GM21723 (cell line): ENCODE measurements at regions not wholly inside any gene's neighbourhood (a gene's known extent, or its start where the extent isn't known, plus 50 kb on each side); places are given as distances from the start of the nearest gene placed in this dataset.
"Not testable (repeated sequence)": the region's sequence is repeated elsewhere in the genome, so short reads cannot be mapped to it uniquely, and the experiment has no call there.

Experiments
- ATAC-seq: cut with Tn5 transposase; IDR thresholded peaks from one replicate; pipeline ENCODE4 v1.9.1; 2021; ENCODE audit warnings: mild to moderate bottlenecking, moderate library complexity; ENCODE audit not compliant: unreplicated experiment

DNA sequence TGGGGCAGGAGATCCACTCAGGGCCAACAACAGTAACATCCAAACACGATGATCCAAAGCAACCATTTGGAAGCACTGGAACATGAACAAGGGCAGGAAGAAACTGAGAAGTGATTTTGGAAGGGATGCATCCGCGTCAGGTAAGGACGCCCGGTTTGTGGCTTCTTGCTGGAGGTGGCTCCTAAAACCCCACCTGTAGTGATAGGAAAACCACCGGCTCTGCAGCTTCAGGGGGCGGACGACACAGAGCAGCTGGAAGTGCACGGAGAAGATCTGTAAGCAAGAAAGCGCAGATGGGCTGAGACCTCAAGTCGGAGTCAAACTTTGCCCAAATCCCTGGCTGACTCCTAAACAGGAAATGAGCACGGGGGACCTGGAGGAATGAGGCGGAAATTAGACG lies 1066.1 kb downstream of the BRD1 start:
- no peak for ATAC-seq

DNA sequence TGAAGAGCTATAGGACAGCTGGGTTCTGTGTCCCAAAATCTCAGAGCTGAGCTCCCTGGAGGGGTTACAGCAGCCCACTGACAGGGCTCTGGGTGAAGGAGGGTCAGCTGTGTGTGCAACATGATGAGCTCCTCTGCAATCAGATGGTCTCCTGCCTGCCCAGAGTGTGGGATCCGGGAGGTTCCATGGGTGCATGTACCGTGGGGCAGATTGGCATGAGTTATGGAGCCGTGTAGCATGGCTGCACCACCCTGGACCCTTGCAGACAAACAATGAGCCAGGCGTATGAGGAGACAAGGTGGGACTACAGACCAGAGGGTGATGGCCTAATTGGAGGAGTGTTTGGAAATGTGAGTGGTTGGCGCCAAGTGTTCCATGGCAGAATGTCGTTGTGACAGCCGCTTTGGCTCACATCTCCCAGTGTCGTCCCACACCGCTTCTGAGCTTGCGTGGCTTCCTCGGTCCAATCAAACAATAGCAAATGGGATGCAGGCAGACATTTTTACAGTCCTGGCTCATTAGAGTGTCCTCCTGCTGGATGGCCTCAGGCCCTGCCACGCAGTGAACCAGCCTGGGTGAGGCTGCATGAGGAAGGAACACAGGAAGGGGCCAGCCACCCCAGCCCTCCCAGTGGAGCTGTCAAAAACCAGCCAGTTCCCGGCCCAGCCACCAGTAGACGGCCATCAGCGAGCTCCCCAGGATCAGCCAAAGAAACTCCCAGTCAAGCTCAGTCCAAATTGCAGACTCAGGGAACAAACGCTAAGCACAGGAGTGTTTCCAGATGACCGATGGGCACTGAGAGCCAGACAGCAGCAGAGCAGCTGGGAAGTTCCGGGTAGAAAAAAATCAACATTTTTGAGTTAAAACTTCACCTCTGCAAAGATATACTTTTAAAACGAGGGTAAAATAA lies 1066.9 kb downstream of the BRD1 start:
- no peak for ATAC-seq

DNA sequence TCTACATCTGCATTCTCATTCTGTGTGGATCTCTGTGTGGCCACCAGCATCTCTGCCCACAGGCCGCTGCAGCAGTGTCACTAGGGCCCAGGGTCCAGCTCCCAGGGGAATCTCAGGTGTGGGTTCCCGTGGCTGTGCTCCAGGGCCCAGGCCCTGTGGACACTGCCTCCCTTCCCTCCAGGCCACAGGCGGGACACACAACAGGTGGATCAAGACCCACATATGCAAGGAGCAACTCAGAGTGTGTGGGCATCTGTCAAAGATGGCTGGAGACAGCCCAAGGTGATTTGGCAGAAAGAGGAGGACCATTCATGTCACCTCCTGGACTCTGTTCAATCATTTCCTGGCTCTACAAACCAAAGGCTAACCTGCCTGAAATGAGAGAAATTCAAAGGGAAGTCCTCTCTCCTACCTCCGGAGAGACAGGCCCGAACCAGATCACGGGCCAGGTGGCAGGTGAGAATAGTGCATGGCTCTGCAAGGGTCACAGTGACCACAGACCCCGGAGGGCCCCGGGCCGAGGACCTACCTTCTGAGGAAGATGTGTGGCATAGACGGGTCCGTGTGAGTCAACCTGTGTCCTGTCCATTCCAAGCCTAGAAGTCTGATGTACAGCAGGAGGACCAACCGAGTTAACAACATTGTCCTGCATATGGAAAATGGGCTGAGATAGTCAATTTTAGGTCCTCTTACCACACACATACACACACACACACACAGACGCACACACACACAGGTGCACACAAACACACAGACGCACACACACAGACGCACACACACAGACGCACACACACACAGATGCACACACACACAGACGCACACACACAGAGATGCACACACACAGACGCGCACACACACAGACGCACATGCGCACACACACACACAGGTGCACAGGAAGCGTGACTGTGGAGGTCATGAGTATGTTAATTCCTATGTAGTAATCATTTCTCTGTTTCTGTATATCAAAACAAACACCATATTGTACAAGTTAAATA lies 1068.5 kb downstream of the BRD1 start:
- no peak for ATAC-seq

DNA sequence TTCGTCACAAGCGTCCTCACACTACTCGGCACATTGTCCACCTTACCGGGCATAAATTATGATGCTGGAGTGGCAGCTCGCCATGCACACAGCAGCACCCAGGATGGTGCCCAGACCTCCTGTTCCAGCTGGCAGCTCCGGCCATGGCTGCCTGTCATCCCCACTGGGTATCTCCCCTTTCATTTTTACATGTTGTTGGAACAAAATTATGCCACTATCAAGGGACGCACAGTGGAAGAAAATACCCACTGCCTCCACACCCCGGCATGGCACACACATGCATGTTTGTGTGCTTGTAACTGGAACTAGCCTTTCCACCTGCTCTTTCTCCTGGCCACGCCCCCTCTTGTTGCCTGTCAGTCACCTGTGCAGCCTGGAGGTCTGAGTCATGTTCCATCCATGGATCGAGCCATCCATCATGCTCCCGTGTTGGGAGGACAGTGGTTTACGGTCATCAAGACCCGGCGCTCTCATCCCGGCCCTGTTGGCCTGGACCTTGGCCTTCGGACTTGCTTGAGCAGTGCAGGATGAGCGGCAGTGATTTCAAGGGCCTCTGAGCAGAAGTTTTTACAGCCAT lies 1069.6 kb downstream of the BRD1 start:
- no peak for ATAC-seq

DNA sequence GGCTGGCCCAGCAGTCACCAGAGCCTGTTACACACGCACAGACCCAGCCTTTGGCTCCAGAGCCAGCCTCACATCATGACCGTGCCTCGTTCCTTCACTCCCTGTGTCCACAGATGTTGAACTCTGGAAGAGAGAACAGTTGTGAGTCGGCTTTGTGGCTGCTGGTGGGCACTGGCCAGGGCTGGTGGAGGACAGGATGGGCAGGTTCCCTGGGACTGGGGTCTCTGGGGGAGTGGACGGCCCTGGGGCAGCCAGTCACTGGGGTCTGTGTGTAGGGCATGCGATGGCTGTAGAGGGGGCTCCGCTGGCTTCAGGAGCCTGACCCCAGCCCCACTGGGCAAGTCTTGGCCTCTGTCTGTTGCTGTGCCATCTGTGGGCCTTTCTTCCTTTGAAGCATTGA lies 1070.1 kb downstream of the BRD1 start:
- no peak for ATAC-seq

DNA sequence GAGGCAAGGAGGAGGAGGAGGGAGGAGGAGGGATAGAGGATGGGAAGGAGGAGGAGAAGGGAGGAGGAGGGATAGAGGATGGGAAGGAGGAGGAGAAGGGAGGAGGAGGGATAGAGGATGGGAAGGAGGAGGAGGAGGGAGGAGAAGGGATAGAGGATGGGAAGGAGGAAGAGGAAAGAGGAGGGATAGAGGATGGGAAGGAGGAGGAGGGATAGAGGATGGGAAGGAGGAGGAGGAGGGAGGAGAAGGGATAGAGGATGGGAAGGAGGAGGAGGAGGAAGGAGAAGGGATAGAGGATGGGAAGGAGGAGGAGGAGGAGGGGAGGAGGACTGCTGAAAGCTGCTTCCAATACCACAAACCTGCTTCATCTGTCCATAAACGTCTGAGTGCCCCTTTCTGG lies 1070.5 kb downstream of the BRD1 start:
- not testable (repeated sequence) for ATAC-seq

DNA sequence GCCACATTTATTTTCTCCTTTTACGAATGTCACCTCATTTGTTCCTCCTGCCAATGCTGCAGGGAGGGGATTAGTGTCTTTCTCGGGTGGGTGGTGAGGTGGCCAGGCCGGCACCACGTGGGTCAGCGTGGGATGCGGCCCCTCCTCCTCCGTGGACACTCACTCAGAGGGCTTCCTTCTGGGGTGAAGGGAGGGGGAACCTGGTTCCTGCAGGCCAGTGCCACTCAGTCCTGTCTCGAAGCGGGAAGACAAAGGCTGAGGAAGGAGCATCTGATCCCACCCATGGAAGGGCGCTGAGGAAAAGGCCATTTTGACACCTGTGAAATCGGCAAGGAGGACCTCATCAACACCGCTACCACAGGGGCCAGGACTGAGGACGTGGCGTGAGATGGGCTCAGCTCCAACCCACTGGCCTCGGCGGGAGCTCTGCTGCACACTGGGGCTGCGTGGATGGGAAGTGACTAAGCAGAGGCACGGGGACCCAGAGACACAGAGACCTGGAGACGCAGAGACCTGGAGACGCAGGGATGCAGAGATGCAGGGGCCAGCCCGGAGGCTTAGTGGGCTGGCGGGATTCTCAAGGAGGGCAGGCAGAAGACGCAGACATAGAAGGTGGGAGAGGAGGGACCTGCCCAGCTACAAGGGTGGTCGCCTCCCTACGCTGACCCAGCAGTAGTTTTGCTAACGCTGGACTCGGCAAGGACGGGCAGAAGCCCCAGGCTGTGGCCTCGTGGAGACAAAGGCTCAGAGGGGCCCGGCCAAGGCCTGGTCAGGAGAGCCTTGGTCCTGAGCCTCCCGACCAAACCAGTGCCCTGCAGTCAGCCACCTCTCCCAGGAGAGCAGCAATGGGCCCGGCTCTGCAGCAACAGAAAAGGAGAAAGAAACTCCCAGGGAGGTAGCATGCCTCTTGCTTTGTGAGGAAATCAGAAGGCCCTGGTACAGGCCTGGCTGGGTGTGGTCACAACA lies 1071.2 kb downstream of the BRD1 start:
- no peak for ATAC-seq

DNA sequence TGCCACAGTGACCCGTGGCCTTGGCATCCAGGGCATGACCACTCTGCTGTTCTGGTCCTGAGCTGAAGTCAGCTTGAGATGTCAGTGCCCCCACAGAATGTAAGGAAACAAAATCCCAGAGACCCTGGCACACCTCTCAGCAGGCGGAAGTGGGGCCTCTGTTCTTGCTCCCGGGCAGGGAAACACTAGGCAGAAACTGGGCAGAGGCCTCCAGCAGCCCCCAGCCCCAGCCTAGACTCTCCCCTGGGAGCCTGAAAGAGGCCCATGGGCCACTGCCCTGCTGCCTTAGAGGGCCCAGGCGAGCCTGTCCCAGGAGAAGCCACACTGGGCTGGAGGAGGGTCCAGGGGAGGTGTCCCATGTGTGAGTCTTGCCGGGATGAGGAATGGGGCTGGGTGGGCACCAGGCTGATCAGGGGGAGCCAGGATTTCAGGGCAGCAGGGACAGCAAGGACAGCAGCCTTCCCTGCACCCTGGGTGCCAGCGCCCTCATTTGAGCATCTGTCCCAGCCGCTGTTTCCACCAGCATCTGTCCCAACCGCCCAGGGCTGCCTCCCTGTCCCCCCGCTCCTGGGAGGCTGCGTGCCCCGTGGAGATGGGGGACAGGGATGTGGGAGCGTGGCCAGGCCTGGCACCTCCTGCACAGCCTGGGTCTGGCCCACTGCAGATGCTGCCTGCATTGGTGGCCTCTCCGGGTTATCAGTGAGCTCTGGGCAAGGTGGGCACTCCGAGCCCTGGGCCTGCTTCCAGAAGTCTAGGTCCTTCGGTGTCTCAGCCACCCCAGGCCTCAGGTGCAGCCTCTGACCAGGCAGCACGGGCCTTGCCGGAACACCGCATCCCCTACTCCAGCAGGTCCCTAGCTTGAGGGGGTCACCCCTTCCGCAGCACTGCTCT lies 1072.4 kb downstream of the BRD1 start:
- ATAC-seq: no peak

DNA sequence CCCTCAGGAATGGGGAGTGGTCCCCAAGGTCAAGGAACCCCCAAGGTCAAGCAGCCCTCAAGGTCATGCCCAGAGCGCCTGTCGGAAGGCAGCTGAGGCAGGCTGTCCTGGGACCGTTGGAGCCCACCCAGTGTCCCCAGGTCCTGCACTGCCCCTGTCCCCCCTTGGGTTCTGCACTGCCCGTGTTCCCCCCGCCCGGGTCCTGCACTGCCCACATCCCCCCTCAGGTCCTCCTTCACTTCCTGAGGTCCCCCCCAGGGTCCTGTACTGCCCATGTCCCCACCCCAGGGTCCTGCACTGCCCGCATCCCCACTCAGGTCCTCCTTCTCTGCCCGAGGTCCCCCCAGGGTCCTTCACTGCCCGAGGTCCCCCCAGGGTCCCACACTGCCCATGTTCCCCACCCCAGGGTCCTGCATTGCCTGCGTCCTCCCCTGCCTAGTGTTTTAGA lies 1073.0 kb downstream of the BRD1 start:
- ATAC-seq: no peak

DNA sequence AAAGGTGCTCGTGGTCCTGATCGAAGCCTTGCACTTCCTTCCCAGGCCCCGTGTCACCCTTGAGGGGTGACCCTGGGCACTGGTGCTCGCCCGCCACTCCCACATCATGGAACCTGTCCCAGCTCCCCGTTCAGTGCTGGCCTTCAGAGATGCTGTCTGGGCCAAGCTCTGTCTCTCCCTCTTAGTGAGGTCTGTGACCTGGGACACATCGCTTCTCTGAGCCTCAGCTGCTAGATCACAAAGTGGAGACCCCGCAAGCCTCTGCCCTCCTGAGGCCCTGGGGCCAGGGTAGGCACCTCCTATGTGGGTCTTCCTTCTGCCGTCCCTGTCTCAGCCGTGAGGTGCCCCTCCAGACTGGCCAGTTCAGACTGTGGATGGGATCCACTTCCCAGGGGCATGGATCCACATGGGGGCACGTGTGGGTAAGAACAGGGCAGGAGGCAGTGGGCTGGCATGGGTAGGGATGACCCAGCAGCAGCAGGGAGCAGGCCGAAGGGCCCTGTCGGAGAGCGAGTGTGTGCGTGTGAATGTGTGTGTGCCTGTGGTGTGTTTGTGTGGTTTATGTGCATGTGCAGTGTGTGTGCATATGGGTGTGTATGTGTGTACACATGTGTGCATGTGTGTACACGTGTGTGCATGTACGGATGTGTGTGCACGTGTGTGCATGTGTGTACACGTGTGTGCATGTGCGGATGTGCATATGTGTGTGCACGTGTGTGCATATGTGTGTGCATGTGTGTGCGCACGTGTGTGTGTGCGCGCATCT lies 1073.7 kb downstream of the BRD1 start:
- no peak for ATAC-seq

DNA sequence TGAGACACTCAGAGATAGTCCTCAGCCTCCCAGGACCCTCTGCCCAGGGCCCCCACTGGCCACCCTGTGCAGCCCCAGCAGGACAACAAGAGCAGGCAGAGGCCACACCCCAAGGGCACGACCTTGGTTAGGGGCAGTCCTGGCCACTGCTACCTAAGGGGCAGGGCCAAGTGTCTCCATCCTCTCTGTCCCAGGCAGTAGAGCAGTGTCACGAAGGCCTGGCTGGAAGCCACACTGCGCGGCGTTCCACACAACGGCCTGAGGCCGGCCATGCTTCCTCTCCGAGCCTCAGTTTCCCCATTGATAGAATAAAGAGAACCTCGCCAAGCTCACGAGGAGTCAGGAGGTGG lies 1074.3 kb downstream of the BRD1 start:
- ATAC-seq: no peak

DNA sequence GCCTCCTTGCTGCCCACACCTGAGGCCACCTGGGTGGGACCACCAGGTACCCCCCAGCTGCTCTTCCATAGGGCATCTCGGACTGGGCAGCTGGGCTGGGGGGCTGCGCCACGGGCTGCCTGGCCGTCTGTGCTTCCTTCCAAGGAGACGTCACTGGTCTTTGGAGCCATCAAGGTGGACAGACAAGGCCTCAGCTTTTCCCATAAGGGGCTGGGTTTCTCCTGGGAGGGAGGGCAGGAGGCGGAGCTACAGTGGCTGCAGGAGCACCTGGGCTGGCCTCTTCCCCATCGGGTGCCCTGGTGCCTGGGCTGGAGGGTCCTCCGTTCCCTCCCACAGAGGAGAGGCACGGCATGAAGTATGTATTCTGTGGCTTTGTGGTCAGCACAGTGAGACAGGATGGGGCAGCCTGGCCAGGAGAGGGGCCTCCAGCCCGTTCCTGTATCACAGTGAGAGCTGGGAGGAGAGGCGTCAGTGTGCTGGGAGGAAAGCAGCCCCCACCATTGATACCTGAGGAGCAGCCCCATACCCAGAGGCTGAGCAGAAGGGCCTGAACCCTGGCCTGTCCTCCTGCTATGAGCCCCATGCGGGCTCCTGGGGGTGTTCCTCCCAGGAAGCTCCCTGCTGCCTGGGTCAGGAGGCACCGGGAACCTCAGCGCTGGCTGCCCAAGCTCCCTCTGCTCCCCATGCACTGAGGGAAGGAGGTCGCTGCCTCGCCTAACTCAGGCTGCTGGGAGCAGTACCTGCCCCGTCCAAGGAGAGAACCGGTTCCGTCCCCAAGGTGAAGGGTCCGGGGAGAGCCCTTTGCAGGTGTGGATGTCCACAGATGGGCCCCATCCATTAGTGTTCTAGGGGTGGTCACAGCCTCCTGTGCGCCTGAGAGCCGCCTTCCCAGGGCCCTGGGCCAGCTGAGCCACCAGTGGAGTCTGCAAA lies 1075.0 kb downstream of the BRD1 start:
- ATAC-seq: no peak

DNA sequence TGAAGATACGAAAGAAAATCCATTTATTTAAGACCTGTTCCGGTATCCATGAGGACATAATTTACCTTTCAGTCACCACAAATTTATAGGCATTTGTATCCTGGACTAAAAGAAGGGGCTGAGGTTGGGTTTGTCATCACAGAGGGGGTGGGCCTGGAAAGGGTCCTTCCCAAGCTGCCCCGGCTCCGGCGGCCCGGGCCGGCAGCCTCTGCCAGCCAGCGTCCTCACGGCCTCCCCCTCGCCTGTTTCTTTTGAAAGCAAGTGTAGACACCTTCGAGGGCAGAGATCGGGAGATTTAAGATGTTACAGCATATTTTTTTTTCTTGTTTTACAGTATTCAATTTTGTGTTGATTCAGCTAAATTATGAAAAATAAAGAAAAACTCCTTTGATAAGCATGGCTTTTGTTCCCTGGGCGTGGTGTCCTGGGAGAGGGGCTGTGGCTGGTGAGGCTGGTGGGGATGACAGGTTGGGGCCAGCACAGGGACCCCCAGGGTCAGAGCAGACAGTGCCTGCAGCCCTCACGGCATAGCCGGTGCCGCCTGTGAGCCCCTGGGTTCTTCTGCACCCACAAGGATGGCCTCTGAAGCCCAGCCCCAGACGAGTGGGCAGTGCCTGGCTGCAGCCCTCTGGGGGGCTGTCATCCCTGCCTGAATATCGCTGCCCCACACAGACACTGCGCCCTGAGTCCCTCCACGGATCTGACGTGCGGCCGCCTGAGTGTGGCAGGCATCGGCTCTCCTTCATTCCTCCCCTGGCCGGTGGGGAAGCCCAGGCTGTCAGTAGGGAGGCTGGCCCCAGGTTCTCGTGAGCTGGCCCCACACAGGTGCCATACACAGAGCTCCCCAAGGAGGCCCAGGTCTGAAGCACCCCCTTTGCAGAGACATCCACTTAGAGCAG lies 1075.9 kb downstream of the BRD1 start:
- ATAC-seq: no peak

DNA sequence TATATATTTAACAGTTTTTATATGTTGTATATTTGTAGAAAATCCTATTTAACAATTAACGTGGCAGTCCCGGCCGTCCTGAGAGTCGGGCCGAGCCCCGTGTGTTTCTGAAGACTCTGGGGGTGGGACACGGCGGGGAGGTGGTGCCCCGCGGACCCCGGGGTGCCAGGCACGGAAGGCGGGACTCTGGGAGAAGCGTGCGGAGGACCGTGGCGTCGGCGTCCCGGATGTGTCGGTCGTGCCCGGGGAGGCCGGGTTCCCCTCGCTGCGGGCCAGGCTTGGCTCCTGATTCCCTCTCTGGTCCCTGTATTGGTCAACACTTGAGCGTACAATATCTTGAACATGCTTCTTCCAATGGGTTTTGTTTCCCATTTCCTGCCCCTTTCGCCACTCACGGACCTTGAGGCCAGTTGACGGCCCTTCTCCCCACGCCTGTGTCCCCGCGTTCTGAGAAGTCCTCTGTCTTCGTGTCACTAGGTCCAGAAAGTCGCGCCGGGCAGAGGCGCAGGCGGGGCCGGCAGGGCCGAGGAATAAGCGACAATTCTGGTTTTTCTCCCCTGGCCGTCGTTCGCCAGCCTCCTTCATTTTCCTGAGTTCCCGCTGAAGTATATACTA lies 1076.7 kb downstream of the BRD1 start:
- no peak for ATAC-seq

DNA sequence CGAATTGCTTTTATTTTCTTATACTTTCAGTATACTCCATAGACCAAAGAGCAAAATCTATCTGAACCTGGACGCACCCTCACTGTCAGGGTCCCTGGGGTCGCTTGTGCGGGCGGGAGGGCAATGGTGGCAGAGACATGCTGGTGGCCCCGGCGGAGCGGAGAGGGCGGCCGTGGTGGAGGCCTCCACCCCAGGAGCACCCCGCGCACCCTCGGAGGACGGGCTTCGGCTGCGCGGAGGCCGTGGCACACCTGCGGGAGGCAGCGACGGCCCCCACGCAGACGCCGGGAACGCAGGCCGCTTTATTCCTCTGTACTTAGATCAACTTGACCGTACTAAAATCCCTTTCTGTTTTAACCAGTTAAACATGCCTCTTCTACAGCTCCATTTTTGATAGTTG lies 1077.4 kb downstream of the BRD1 start:
- ATAC-seq: no peak
